CMK (cell line): ENCODE measurements at regions not wholly inside any gene's neighbourhood (a gene's known extent, or its start where the extent isn't known, plus 50 kb on each side); places are given as distances from the start of the nearest gene placed in this dataset.
"Not testable (repeated sequence)": the region's sequence is repeated elsewhere in the genome, so short reads cannot be mapped to it uniquely, and the experiment has no call there.

ENCODE experiments used
- DNase-seq: peaks from one replicate; pipeline ENCODE4 v3.0.0-alpha.2; 2010; ENCODE audit warnings: low read depth

DNA sequence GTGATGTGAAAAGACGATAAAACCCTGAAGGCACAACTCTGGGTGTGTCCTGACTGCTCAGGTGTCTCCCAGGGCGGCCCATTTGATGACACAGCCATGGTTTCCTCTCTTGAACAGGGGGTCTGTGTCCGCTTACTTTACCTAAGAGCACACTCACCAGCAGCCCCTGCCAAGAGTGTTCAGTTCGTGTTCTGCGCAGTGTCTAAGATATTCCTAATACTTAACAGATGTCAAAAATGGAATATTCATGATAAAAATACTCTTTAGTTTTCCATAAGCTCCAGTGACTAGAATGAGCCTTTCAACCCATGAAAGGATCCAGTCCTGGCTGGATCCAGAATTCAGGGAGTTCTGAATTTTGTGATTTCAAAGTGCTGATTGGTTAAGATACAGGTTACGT, 492.4 kb downstream of the TNS3 start:
- DNase-seq = no peak

DNA sequence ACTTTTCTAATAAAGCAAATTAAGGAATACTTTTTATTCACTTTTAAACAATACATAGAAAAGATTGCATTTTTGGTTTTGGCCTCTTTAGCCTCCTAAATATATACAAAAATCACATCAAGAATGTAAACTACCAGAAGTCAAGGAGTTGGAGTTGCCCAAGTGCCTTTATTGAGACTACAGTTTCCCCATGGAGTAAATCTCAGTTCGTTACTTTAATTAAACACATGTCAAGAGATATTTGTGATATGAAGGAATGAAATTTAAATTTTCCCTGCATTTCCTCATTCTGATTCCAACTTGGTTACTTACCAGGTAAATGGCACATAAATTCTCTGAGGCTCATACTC, 492.9 kb downstream of the TNS3 start:
- DNase-seq = no peak

GRCh38 chr7:47088329-47089067, 493.4 kb downstream of the TNS3 start:
- DNase-seq = no peak

- no peak for DNase-seq
These were observed 494.0 kb downstream of the TNS3 start for GRCh38 chr7:47087866-47088265.

DNA sequence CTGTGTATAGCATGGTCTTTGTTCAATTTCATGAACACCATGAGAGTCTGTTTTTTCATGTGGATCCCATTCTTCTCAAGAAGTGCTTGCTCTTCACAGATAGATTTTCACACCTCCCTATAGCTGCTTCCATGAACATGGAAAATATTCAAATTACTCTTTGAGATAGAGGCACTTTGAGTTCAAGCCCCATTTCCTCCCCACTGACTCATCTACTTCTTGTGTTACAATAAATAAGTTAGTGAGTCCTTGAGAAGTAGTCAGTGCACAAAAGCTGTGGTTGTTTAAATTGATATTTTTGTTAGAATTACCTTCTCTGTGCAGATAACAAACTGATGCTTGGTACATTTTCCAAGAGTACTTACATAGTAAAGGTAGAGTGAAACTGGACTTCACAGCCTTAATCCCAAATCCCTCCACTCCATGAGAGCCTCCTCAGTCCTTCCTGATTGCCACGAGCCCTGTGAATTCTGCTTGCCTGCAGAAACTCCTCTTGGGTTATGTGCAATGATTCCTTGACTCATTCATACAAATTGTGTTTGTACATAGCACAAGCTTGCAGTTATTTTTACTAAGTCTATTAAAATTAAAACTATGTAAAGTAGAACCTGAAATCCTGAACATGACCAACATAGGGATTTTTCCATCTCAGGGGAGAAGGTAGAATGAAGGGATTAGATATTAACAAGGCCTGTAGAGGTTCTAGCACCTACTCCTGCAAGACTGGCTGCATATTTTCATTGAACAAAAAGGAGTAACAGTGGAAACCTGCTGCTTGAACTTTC, 496.2 kb downstream of the TNS3 start:
- no peak for DNase-seq

DNA sequence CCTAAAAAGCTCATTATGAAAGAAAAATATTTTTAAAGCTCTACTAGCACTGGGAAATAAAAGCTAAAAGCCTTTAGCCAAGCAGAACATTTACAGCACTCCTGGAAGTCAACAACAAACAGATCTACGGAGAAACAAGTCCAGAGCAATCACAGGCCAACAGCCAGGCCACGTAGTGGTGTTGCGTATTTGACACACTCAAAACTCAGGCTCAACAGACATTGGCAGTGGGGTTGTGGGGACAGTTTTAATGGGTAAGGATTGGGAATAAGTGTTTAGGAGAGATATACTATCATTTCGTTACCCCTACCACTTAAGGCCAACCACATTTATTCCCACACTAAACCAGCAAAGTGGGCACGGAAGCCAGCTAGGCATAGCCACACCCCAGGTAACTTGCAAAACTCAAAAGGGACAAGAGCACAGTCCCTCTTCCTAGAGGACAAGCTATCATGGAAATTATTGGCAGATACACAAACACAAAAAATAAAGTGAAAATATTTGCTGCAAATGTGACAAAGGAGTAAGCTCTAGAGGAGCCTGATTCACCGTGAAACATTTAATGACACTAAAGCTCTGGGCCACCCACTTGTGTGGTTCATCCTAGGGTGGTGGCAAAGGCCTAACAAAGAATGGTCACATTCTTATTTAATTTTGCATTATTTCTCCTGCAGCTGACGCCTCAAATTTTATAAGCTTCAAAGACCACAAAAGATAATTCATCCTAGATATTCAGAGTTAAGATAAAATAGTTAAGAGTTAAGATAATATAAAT, 498.2 kb downstream of the TNS3 start:
- DNase-seq = no peak

- no peak for DNase-seq
These were observed 501.1 kb downstream of the TNS3 start for GRCh38 chr7:47080816-47081215.

DNA sequence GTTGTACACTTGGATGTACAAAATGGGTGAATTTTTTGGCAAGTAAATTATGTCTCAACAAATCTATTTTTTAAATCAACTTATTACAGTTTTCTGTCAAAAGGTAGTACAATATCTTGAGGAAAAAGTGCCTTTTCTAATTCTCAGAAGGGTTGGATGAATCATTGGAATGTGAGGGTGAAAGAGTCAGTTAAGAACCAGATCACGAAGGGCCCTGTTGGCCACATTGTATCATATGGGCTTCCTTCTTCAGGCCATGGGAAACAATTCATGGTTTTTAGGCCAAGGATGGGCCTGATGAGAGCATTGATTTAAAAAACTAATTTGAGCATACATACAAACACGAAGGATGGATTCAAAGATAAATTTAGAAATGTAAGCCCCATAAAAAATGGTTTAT, 503.7 kb downstream of the TNS3 start:
- no peak for DNase-seq

- DNase-seq = no peak
These were observed 507.2 kb downstream of the TNS3 start for GRCh38 chr7:47074702-47075153.

GRCh38 chr7:47073284-47073683, 508.6 kb downstream of the TNS3 start:
- DNase-seq = no peak

DNA sequence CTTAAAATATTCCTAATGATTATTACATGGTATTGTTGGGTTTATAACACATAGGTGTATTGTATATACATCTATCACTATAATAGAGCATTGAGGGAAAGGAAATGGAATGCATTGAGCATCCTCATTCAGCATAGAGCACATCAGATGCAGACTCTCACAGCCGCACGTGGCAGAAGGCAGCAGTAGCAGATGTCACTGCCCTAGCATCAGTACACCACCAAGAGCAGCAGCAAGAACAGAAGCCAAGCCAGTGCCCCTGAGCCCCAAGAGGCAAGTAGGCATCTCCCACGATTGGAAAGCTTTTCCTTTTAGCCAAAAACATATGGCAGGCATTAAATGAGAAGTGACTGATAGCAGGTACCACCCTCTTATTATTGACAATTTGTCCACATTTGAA, 510.0 kb downstream of the TNS3 start:
- no peak for DNase-seq

GRCh38 chr7:47069385-47070076, 512.4 kb downstream of the TNS3 start:
- no peak for DNase-seq

DNA sequence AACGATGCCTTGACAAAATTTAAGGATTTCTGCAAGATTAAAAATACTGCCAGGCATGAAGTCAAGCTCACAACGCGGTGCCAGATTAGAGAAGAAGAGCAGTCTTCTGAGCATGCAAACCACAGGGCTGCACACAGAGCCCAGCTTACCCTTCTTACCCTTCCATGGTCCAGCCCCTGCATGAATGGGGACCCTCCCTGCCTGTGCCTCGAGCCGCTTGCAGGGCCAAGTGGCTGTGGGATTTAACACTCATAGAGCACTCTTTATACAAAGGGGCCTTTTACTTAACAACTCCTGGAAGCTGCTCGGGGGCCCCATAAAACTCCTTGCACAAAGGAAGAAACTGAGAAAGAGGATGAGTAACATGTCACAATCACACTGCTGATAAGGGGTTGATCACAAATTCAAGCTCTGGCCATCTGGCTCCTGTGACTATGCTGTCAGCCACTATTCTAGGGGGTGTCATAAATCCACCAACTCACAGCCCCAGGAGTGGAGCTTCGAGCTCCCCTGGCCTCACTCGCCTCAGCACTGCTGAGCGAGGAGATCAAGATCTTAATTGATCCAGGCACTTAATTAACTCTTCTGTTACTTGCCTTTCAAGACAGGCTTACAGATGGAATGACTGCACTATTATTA, 514.8 kb downstream of the TNS3 start:
- no peak for DNase-seq

GRCh38 chr7:47056731-47057130, 525.2 kb downstream of the TNS3 start:
- DNase-seq = no peak

GRCh38 chr7:47052541-47053208, 529.2 kb downstream of the TNS3 start:
- DNase-seq = not testable (repeated sequence)

GRCh38 chr7:47049234-47049774, 532.6 kb downstream of the TNS3 start:
- no peak for DNase-seq

- DNase-seq = no peak
These were observed 534.5 kb downstream of the TNS3 start for GRCh38 chr7:47047384-47047783.

DNA sequence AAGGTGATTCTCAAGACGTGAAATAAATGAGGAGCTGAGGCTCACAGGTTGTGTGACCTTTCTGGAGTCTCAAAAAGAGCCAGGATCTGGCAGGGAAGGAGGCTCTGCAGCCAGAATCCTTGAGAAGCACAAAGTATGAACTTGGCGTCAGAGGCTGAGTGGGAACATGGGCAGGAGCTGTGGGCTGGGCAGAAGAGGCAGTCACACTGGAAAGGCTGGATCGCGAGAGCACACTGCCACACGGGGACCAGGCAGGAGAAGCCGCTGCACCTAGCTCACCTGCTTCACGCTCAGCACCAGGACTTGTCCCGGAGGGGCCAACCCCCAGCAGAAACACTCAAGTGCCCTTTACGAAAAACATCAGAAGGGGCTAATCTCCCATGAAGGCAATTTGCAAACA, 535.0 kb downstream of the TNS3 start:
- no peak for DNase-seq

- DNase-seq = no peak
These were observed 536.5 kb downstream of the TNS3 start for GRCh38 chr7:47045207-47046051.

DNA sequence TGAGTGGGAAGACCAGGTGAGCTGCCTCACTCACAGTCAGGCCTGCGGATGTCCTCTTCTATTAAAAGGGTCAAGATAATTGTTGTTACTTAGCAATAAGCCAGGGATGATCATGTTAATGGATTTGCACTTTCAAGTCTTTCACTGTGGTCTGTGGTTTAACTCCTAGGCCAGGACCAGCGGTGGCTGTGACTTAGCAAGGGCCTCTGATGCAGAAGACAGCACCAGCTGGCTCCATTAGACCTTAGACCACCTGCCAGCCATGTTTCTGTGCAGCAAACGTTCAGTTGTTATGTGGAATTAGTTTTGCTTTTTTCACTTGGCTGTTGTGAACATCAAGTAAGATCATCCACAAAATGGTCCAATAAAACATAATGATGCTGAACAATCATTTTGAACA, 537.3 kb downstream of the TNS3 start:
- no peak for DNase-seq
